ENCODE measurements at regions not wholly inside any gene's neighbourhood (a gene's known extent, or its start where the extent isn't known, plus 50 kb on each side); places are given as distances from the start of the nearest gene placed in this dataset.

DNA sequence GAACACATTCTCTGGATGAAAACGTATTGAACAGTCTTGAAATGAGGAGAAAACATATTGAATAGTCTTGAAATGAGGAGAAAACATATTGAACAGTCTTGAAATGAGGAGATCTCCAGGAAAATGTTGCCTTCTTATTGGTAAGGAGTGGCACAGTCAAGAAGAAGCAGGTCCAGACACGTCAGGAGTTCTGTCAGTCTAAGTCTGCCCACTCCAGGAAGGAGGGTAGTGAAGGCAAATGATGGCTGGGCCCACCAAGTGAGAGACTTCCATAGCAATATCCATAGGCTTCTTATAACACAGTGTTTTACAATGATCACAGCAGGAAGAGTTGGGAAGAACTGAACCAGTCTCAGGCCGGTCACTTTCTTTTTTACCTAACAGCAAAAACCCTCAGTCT, 316.2 kb downstream of the ETAA1 start:
- ChIA-PET POLR2A (no interaction called here), CTCF (interaction anchor here (0.6 to 0.7 kb wide), 2 partner anchors 19 to 288 kb away, joined by 3 read pairs; no protein-coding TSS in a partner anchor)

DNA sequence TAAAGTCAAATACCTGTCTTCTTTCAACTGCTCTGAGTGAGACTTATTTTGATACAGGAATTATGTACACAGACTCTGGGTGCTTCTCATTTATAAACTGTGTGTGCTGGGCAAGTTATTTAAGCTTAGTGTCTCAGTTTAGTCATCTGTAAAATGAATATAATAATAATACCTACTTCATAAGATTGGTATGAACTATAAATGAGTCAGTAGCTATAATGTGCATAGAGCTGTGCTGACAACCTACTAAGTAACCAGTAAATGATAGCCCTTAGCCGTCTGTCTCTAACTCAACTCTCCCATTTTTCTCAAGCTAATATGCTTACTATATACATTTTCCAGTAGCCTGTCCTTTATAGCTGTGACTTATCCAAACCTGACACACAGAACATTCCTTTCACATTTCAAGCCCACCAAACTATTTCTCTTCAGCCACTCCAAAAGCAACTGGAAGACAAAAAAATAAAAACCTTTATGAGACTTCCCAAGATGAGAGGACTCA, 319.8 kb downstream of the ETAA1 start:
- Histone ChIP-seq H3K4me3 (ENCODE audit: low read depth, low read length) (no peak overlapping the region), H3K27me3 (ENCODE audit: control insufficient read depth, insufficient read depth, low read length) (no peaks in the 10 kb centered on the region), H3K36me3 (ENCODE audit: control insufficient read depth, insufficient read depth, low read length) (no peaks in the 10 kb centered on the region)
- TF ChIP-seq, protein P1, sequence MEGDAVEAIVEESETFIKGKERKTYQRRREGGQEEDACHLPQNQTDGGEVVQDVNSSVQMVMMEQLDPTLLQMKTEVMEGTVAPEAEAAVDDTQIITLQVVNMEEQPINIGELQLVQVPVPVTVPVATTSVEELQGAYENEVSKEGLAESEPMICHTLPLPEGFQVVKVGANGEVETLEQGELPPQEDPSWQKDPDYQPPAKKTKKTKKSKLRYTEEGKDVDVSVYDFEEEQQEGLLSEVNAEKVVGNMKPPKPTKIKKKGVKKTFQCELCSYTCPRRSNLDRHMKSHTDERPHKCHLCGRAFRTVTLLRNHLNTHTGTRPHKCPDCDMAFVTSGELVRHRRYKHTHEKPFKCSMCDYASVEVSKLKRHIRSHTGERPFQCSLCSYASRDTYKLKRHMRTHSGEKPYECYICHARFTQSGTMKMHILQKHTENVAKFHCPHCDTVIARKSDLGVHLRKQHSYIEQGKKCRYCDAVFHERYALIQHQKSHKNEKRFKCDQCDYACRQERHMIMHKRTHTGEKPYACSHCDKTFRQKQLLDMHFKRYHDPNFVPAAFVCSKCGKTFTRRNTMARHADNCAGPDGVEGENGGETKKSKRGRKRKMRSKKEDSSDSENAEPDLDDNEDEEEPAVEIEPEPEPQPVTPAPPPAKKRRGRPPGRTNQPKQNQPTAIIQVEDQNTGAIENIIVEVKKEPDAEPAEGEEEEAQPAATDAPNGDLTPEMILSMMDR (IDR thresholded peaks at IDR 0.05; ENCODE audit: insufficient read depth, low read depth, low read length) = no peak
- no peak for DNase-seq (ENCODE audit: low read depth)
- CTCF ChIA-PET = no interaction called here
- POLR2A ChIA-PET = no interaction called here

More for the DNA sequence above, 316.2 kb downstream of the ETAA1 start:
- Histone ChIP-seq H3K4me3 (ENCODE audit: low read depth, low read length) (no peak overlapping the region), H3K36me3 (ENCODE audit: control insufficient read depth, insufficient read depth, low read length) (no peaks in the 10 kb centered on the region), H3K27me3 (ENCODE audit: control insufficient read depth, insufficient read depth, low read length) (no peaks in the 10 kb centered on the region)
- TF ChIP-seq, protein P1 (IDR thresholded peaks at IDR 0.05; ENCODE audit: insufficient read depth, low read depth, low read length) = no peak
- no peak for DNase-seq (ENCODE audit: low read depth)

DNA sequence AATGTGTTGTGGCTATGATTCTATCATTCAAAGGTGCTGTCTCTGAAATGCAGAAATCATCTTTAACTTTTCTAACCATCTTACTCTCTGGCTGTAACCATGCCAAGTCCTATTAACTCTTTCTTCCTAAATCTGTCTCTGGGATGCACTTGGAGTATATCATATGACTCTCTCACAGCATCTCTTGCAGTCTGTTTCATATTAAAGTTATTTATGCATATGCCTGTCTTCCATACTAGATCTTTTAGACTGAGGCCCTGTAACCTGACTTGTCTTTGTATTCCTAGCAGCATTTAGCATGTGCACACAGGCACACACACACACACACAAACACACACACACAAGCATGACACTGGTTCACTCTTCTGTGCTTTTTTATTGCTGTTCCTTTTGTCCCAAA, 320.6 kb downstream of the ETAA1 start:
- DNase-seq (ENCODE audit: low read depth) = no peak
- Histone ChIP-seq H3K36me3 (ENCODE audit: control insufficient read depth, insufficient read depth, low read length) (no peaks in the 10 kb centered on the region), H3K27me3 (ENCODE audit: control insufficient read depth, insufficient read depth, low read length) (no peaks in the 10 kb centered on the region), H3K4me3 (ENCODE audit: low read depth, low read length) (no peak overlapping the region)
- CTCF ChIA-PET = no interaction called here
- POLR2A ChIA-PET = no interaction called here
- TF ChIP-seq, protein P1 (IDR thresholded peaks at IDR 0.05; ENCODE audit: insufficient read depth, low read depth, low read length) = no peak

DNA sequence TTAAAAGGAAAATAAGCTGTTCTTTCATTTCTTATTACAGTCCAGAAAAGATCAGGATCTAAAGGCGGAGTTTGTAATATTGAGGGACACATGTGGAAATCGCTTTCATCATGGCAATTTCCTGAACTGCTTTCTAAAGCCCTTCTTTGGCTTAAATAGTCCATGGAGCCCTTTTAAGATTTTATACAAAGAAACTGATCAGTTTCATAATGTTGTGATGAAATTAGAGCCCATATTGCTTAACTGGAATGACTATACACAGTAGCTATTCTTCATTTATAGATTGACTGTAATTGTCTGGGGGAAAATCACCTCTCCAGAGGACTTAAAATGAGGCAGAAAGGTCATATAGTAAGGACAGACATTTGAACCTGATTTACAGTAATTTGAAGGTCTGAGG, 322.2 kb downstream of the ETAA1 start:
- Histone ChIP-seq H3K36me3 (ENCODE audit: control insufficient read depth, insufficient read depth, low read length) (no peaks in the 10 kb centered on the region), H3K4me3 (ENCODE audit: low read depth, low read length) (no peak overlapping the region), H3K27me3 (ENCODE audit: control insufficient read depth, insufficient read depth, low read length) (no peaks in the 10 kb centered on the region)
- TF ChIP-seq, protein P1 (IDR thresholded peaks at IDR 0.05; ENCODE audit: insufficient read depth, low read depth, low read length) = no peak
- ChIA-PET POLR2A (no interaction called here), CTCF (interaction anchor here (1.2 kb wide), 1 partner anchor 15 kb away, joined by 4 read pairs; no protein-coding TSS in a partner anchor)
- no peak for DNase-seq (ENCODE audit: low read depth)

DNA sequence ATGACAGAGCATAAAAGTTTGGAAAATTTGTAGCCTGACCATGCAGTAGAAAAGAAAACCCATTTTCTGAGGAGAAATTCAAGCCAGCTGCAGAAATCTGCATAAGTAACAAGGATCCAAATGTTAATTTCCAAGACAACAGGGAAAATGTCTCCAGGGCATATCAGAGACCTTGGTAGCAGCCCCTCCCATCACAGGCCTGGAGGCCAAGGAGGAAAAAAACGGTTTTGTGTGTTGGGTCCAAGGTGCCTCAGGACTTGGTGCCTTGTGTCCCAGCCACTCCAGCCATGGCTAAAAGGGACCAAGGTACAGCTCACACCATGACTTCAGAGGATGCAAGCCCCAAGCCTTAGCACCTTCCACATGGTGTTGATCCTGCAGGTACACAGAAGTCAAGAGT, 324.4 kb downstream of the ETAA1 start:
- no peaks in the 10 kb centered on the region for H3K36me3 ChIP-seq (ENCODE audit: control insufficient read depth, insufficient read depth, low read length)
- POLR2A ChIA-PET = no interaction called here
- TF ChIP-seq, protein P1 (IDR thresholded peaks at IDR 0.05; ENCODE audit: insufficient read depth, low read depth, low read length) = no peak
- no peak for DNase-seq (ENCODE audit: low read depth)
- no peaks in the 10 kb centered on the region for H3K27me3 ChIP-seq (ENCODE audit: control insufficient read depth, insufficient read depth, low read length)
- H3K4me3 ChIP-seq (ENCODE audit: low read depth, low read length) = no peak overlapping the region
- CTCF ChIA-PET = no interaction called here
